Tibial nerve (tissue), 4 donors: ENCODE measurements at regions not wholly inside any gene's neighbourhood (a gene's known extent, or its start where the extent isn't known, plus 50 kb on each side); places are given as distances from the start of the nearest gene placed in this dataset.
A peak's percentile ranks its signal among the peaks of the same experiment; 100 is the strongest.

Source experiments
- DNase-seq, 2 donors: peaks; one replicate each; pipeline ENCODE4 v3.0.0-alpha.2; 2019; ENCODE audit warnings: low spot score in 2 of 2
- H3K27ac ChIP-seq, 4 donors: fragments of 200-600 bp; sonication (generic) in 3 of 4; one replicate each; pipeline ENCODE4 v1.5.1; 2017 to 2019; ENCODE audit warnings: mild to moderate bottlenecking in 1 of 4
- H3K27me3 ChIP-seq, 2 donors: fragments of 200-600 bp; sonication (generic) in 1 of 2; one replicate each; pipeline versions ENCODE4 v1.5.1 to v1.6.0; 2017 to 2019
- H3K36me3 ChIP-seq, 3 donors: fragments of 200-600 bp; sonication (generic); one replicate each; pipeline ENCODE4 v1.5.1; 2018 to 2019
- H3K4me1 ChIP-seq, 4 donors: fragments of 200-600 bp; sonication (generic) in 3 of 4; one replicate each; pipeline ENCODE4 v1.5.1; 2017 to 2019
- H3K4me3 ChIP-seq, 4 donors: fragments of 200-600 bp; sonication (generic) in 3 of 4; one replicate each; pipeline ENCODE4 v1.5.1; 2017 to 2019; ENCODE audit warnings: mild to moderate bottlenecking in 1 of 4, moderate library complexity in 1 of 4
- H3K9me3 ChIP-seq, 4 donors: fragments of 200-600 bp; sonication (generic) in 3 of 4; one replicate each; pipeline ENCODE4 v1.5.1; 2017 to 2019
- CTCF ChIP-seq, 5 experiments: fragments of 200-600 bp in 3 of 5; fragments of 450-650 bp in 2 of 5; sonication (generic) in 3 of 5; IDR thresholded peaks; one replicate each; pipeline ENCODE4 v1.5.1; 2016 to 2019; ENCODE audit warnings: antibody characterized with exemption in 5 of 5, mild to moderate bottlenecking in 3 of 5, moderate library complexity in 2 of 5
- EP300 ChIP-seq, 2 donors: sonication (generic); formaldehyde crosslinking; IDR thresholded peaks; one replicate each; pipeline ENCODE4 v1.6.1; 2017; ENCODE audit warnings: antibody characterized with exemption in 2 of 2, mild to moderate bottlenecking in 1 of 2
- POLR2A ChIP-seq, 2 donors: fragments of 450-650 bp; IDR thresholded peaks; one replicate each; pipeline ENCODE4 v1.6.1; 2017; ENCODE audit warnings: antibody characterized with exemption in 2 of 2, mild to moderate bottlenecking in 2 of 2, moderate library complexity in 2 of 2
- WGBS, 2 donors: methylation state at CpG; one replicate each; pipeline ENCODE4 v1.1.5; 2018; 5-methylcytosine and 5-hydroxymethylcytosine counted together

DNA sequence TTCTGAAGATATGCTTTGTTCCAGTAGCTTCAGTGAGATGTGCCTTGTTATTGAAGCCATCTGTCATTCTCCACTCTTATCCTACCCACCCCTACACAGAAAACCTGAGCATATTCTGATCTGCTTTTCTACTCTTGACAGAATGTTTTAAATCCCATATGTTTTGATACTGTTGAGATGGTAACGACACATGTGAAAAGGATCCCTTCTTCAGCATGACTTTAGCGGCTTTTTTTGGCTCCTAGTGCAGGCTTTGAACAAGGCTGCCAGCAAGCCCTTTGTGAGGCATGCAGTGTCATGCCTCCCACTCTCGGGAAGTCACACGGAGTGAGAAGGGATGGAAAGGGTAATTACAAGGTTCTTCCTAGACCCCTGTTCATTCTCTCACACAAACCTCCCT is 228.8 kb upstream of the RGS6 start:
- 17 to 19% methylated on average over 4 of the region's 4 CpGs for WGBS, 2 donors
- Histone ChIP-seq H3K9me3 (no peaks in the 10 kb centered on the region), H3K27me3 (no peaks in the 10 kb centered on the region), H3K36me3 (peaks cover 0 to 22% (median 0%) of the 10 kb centered on the region in 3 donors), H3K27ac (no peak overlapping the region), H3K4me1 (peaks cover 0 to 31% (median 7%) of the 10 kb centered on the region in 4 donors), H3K4me3 (no peak overlapping the region)
- no peak for TF ChIP-seq POLR2A (IDR thresholded peaks at IDR 0.05)
- no peak for TF ChIP-seq EP300 (IDR thresholded peaks at IDR 0.05)
- TF ChIP-seq CTCF (IDR thresholded peaks at IDR 0.05), result no peak
- DNase-seq, result no peak

GRCh38 chr14:71704210-71704609 is 228.0 kb upstream of the RGS6 start:
- H3K9me3 ChIP-seq, result no peaks in the 10 kb centered on the region
- TF ChIP-seq POLR2A (IDR thresholded peaks at IDR 0.05) (no peak), EP300 (IDR thresholded peaks at IDR 0.05) (no peak), CTCF (IDR thresholded peaks at IDR 0.05) (no peak)
- peaks cover 0 to 25% (median under 1%) of the 10 kb centered on the region in 3 donors for H3K36me3 ChIP-seq
- peak overlapping the region in 1 of 4 donors; percentile 13 for H3K27ac ChIP-seq
- WGBS, 2 donors, result 95 to 96% methylated on average over 1 of the region's 1 CpG
- H3K27me3 ChIP-seq, result no peaks in the 10 kb centered on the region
- DNase-seq, result no peak
- peaks cover 0 to 23% (median 5%) of the 10 kb centered on the region in 4 donors for H3K4me1 ChIP-seq
- no peak overlapping the region for H3K4me3 ChIP-seq

DNA sequence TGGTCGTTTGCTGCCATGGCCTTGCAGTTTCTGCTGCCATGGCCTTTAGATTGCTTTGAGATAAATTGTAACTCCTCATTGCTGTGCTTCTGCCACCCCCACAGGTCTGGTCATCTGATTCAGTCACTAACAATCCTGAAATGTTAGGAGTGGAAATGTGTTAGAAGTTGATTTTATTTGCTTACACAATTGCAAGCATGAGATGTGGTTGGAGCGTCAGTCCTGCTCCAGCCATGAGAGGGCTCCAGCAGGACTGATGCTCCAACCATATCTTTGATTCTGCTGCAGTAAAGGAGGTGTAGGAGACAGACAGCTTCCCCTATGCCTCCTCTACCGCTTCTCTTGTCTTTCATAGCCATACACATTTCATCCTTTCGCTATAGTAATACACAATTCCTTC is 226.8 kb upstream of the RGS6 start:
- peaks cover 0 to 34% (median 4%) of the 10 kb centered on the region in 3 donors for H3K36me3 ChIP-seq
- H3K4me3 ChIP-seq, result no peak overlapping the region
- WGBS, 2 donors, result 84 to 86% methylated on average over 4 of the region's 4 CpGs
- no peak overlapping the region for H3K27ac ChIP-seq
- H3K27me3 ChIP-seq, result no peaks in the 10 kb centered on the region
- H3K4me1 ChIP-seq, result peaks cover 0 to 14% (median 0%) of the 10 kb centered on the region in 4 donors
- no peak for TF ChIP-seq EP300 (IDR thresholded peaks at IDR 0.05)
- TF ChIP-seq POLR2A (IDR thresholded peaks at IDR 0.05), result no peak
- no peak for TF ChIP-seq CTCF (IDR thresholded peaks at IDR 0.05)
- H3K9me3 ChIP-seq, result no peaks in the 10 kb centered on the region
- DNase-seq, result no peak

GRCh38 chr14:71709076-71709475 is 223.2 kb upstream of the RGS6 start:
- WGBS, 2 donors, result 97 to 98% methylated on average over 8 to 9 of the region's 9 CpGs
- Histone ChIP-seq H3K27ac (no peak overlapping the region), H3K9me3 (no peaks in the 10 kb centered on the region), H3K4me3 (no peak overlapping the region), H3K4me1 (peaks cover 4 to 35% (median 23%) of the 10 kb centered on the region in 4 donors), H3K27me3 (no peaks in the 10 kb centered on the region), H3K36me3 (peaks cover 0 to 34% (median 4%) of the 10 kb centered on the region in 3 donors)
- DNase-seq, result no peak
- TF ChIP-seq EP300 (IDR thresholded peaks at IDR 0.05), result no peak
- no peak for TF ChIP-seq CTCF (IDR thresholded peaks at IDR 0.05)
- no peak for TF ChIP-seq POLR2A (IDR thresholded peaks at IDR 0.05)

DNA sequence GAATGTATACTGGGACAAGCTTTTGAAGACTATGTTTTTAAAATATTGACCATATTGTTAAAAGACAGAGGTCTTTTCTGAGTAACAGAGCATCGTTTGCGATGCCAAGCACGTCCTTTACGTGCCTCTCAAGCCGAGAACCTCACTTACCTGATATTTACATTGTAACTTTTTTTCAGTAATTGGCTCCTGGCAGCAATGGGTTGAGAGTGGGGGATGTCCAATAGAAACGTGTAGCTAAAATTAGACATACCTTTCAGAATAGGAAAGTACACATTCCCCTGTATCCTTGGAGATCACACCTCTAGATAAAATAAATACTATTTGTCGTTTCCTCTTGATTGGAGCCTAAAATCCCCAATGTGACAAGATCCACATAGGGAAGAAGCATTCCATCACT is 222.2 kb upstream of the RGS6 start:
- DNase-seq, result no peak
- Histone ChIP-seq H3K9me3 (no peaks in the 10 kb centered on the region), H3K4me1 (peaks cover 4 to 44% (median 26%) of the 10 kb centered on the region in 4 donors), H3K36me3 (peaks cover 0 to 28% (median 4%) of the 10 kb centered on the region in 3 donors), H3K4me3 (no peak overlapping the region), H3K27me3 (no peaks in the 10 kb centered on the region), H3K27ac (peak overlapping the region in 1 of 4 donors; percentile 81)
- 88 to 90% methylated on average over 7 of the region's 7 CpGs for WGBS, 2 donors
- no peak for TF ChIP-seq POLR2A (IDR thresholded peaks at IDR 0.05)
- no peak for TF ChIP-seq EP300 (IDR thresholded peaks at IDR 0.05)
- no peak for TF ChIP-seq CTCF (IDR thresholded peaks at IDR 0.05)
